SK-N-SH treated with all-trans-retinoic acid at 6 μM for 48 hours (cell line): ENCODE measurements at regions not wholly inside any gene's neighbourhood (a gene's known extent, or its start where the extent isn't known, plus 50 kb on each side); places are given as distances from the start of the nearest gene placed in this dataset.

Experiments used
- ARNTL ChIP-seq: fragments of 450-650 bp; formaldehyde crosslinking; IDR thresholded peaks from 2 replicates; pipeline ENCODE4 v1.5.0; 2020; ENCODE audit warnings: low read depth, mild to moderate bottlenecking, moderate library complexity, borderline replicate concordance
- GLIS3 ChIP-seq: fragments of 250-450 bp; sonication (Bioruptor Pico); IDR thresholded peaks from 2 replicates; pipeline ENCODE4 v1.5.0; 2020; ENCODE audit warnings: mild to moderate bottlenecking, moderate library complexity
- ISL1 ChIP-seq: fragments of 250-450 bp; sonication (Bioruptor Pico); IDR thresholded peaks from 2 replicates; pipeline ENCODE4 v2.1.2; 2022; ENCODE audit warnings: mild to moderate bottlenecking, moderate library complexity
- PATZ1 ChIP-seq: fragments of 250-450 bp; sonication (Bioruptor Pico); IDR thresholded peaks from 2 replicates; pipeline ENCODE4 v1.8.0; 2020; ENCODE audit warnings: mild to moderate bottlenecking, moderate library complexity, borderline replicate concordance
- POU6F1 ChIP-seq: fragments of 250-450 bp; sonication (Bioruptor Pico); IDR thresholded peaks from 2 replicates; pipeline ENCODE4 v1.8.0; 2021; ENCODE audit warnings: low read depth, mild to moderate bottlenecking, moderate library complexity, borderline replicate concordance
- PPARA ChIP-seq: fragments of 250-450 bp; sonication (Bioruptor Pico); IDR thresholded peaks from 2 replicates; pipeline ENCODE4 v1.5.0; 2020; ENCODE audit warnings: mild to moderate bottlenecking, borderline replicate concordance
- RARB ChIP-seq: fragments of 250-450 bp; sonication (Bioruptor Pico); IDR thresholded peaks from 2 replicates; pipeline ENCODE4 v1.8.0; 2021; ENCODE audit warnings: mild to moderate bottlenecking, moderate library complexity
- SNAI2 ChIP-seq: fragments of 250-450 bp; sonication (Bioruptor Pico); IDR thresholded peaks from 2 replicates; pipeline ENCODE4 v1.5.0; 2020; ENCODE audit warnings: mild to moderate bottlenecking, moderate library complexity
- ZFP3 ChIP-seq: fragments of 250-450 bp; sonication (Bioruptor Pico); IDR thresholded peaks from 2 replicates; pipeline ENCODE4 v1.5.0; 2020; ENCODE audit warnings: mild to moderate bottlenecking, moderate library complexity
- ZFP30 ChIP-seq: fragments of 450-650 bp; formaldehyde crosslinking; IDR thresholded peaks from 2 replicates; pipeline ENCODE4 v1.5.0; 2022; ENCODE audit warnings: mild to moderate bottlenecking, moderate library complexity
- ZNF565 ChIP-seq: fragments of 450-650 bp; formaldehyde crosslinking; conservative IDR thresholded peaks from 2 replicates; pipeline ENCODE4 v1.5.0; 2020; ENCODE audit warnings: low read depth, mild to moderate bottlenecking, moderate library complexity
- ZNF70 ChIP-seq: fragments of 450-650 bp; formaldehyde crosslinking; IDR thresholded peaks from 2 replicates; pipeline ENCODE4 v1.5.0; 2020; ENCODE audit warnings: mild to moderate bottlenecking, moderate library complexity
- ZNF8 ChIP-seq: fragments of 450-650 bp; formaldehyde crosslinking; IDR thresholded peaks from 2 replicates; pipeline ENCODE4 v1.5.0; 2020; ENCODE audit warnings: mild to moderate bottlenecking, moderate library complexity

- TF ChIP-seq GLIS3 (CRISPR knock-in tag), result no peak
- no peak for TF ChIP-seq ISL1
- TF ChIP-seq RARB (CRISPR knock-in tag), result no peak
- no peak for TF ChIP-seq ZFP3 (CRISPR knock-in tag)
- TF ChIP-seq ZNF8 (CRISPR knock-in tag), result no peak
- TF ChIP-seq ZFP30 (CRISPR knock-in tag), result no peak
- no peak for TF ChIP-seq ZNF70 (CRISPR knock-in tag)
- no peak for TF ChIP-seq PATZ1
- no peak for TF ChIP-seq ARNTL (CRISPR knock-in tag)
- TF ChIP-seq PPARA (CRISPR knock-in tag), result no peak
- no peak for TF ChIP-seq POU6F1 (CRISPR knock-in tag)
- TF ChIP-seq ZNF565 (CRISPR knock-in tag), result no peak
- no peak for TF ChIP-seq SNAI2 (CRISPR knock-in tag)
Measured at GRCh38 chr3:72229952-72230351, 445.0 kb upstream of the PROK2 start.
